HG03565 (cell line): ENCODE measurements at regions not wholly inside any gene's neighbourhood (a gene's known extent, or its start where the extent isn't known, plus 50 kb on each side); places are given as distances from the start of the nearest gene placed in this dataset.

Experiments used
- ATAC-seq: cut with Tn5 transposase; IDR thresholded peaks from one replicate; pipeline ENCODE4 v1.9.1; 2021; ENCODE audit warnings: mild to moderate bottlenecking, moderate library complexity; ENCODE audit not compliant: unreplicated experiment

DNA sequence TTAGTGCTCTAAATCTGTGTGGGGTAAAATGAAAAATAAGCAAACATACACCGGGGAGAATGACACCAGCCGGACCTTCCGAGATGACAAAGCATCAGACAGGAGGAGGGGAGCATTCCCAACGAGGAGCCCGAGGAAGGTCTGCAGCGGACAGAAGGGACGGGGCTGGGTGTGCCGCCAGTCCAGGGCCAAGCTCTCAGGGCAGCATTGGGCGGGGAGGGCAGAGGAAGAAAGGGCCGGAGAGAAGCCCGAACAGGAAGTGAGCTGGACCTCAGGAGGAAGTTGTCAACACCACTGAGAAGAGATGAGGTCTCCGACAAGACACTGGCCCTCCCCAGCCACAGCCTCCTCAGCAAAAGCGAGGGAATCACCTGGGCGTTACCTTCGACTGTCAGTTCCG, 182.6 kb upstream of the RNF32 start:
- no peak for ATAC-seq

DNA sequence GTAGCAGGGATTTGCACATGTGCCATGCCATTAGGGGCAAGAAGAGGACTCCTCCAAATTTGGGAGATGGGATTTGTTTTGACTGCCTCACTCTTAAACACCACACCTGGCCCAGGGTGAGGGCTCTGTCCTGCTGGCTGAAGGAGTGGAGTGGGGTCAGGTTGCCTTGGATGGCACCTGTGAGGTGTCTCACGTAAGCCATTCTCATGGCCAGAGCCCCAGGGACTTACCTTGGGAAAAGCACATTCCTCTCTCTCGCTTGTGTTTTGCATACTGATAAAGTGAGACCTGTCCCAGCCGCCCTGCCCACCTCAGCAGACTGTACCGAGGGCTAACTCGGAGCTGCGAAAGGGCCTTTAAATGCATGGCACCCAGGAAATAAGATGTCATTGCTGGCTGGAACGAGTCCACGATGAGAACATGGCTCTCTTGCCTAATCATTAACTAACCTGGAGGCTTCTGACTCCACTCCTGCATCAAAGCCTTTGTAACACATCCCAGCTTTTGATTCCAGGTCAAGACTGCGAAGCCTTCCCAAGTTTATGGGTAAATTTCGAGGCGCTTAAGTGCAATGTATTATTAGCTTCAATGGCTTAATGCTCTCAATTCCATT, 184.0 kb upstream of the RNF32 start:
- no peak for ATAC-seq

DNA sequence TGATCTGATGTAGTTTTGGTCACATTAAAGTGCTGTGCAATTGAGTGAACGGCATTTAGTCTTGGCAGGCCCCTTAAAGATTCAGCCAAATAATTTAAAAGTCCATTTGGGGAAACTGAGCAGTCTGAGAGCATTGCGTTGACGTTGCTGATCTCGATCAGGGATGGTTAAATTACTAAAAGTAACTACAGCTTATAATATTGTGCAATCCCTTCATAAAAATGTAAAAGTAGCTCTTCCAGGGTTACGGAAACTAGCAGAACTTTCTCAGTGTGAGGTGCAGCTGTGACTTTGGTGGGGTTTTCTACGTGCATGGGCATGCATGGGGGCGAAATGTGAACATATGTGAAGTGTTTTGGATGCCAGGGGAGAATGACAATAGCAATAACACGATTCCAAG, 184.5 kb upstream of the RNF32 start:
- no peak for ATAC-seq

GRCh38 chr7:156450473-156450872, 190.1 kb upstream of the RNF32 start:
- no peak for ATAC-seq

DNA sequence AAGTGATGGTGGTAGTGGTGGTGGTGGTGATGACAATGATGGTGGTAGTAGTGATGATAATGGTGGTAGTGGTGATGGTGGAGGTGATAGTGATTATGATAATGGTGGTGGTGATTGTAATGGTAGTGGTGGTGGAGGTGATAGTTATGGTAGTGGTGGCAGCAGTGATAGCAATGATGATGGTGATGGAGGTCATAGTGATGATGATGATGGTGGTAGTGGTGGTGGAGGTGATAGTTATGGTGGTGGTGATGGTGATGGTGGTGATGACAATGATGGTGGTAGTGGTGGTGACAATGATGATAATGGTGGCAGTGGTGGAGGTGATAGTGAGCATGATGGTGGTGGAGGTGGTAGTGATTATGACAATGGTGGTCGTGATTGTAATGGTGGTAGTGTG, 191.7 kb upstream of the RNF32 start:
- ATAC-seq, result no peak

DNA sequence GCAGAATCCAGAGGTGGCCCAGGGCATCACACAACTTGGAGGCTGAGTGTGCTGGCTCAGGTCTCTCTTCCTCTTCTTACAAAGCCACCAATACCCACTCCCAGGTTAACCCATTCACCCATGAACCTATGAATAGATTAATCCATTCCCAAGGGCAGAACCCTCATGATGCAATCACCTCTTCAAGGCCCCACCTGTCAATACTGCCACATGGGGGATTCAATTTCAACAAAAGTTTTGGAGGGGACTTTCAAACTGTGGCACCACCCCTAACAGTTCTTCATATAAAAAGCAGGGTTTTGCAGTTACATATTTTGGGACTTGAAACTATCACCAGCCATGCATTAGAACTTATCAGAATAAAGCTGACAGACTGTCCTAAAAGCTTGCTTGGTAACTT, 193.6 kb upstream of the RNF32 start:
- no peak for ATAC-seq

DNA sequence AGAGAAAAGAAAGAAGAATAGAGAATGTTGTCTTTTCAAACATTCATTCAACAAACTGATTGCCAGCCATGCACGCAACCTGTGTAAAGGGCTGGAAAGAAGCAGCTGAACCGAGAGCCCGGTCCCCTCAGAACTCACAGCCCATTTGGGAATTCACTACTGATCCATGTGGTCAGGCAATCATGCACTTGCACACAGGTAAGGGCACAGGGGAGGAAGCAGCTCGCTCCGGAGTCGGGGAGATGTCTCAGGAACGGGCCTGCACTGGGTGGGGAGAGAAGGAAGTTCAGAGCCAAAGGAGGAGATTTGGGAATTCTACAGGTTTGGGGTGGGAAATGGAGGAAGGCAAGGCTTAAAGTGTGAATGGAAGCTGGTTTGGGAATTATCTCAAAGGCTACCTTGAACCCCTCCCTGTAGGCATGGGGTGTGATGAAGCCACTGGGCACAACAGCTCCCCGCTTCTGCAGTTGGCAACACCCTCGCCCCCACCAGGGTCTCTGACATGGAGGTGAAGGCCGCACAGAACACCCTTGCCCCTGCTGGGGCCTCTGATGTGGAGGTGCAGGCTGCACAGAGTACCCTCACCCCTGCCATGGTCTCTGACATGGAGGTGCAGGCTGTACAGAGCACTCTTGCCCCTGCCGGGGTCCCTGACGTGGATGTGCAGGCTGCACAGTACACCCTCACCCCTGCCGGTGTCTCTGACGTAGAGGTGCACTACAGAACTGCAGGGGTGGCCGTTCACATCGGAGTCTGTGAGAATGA, 194.4 kb upstream of the RNF32 start:
- no peak for ATAC-seq

DNA sequence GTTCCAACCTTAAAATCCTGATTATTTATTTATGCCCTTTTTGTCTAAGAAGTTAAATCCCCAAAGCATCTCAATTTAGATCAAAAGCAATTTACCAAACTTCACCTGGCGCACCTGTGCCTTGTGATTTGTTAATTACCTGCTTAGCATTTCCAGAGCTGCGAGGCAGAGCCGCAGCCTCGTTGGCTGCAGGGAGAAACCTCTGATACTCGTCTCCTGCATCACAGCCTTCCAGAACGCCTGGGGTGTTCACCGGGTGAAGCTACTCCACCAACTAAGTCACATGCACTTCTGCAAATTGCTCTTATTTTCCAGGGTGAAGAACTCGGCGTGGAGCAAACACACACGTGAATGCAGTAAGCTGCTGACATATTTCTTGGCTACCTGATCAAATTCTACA, 198.1 kb upstream of the RNF32 start:
- no peak for ATAC-seq

DNA sequence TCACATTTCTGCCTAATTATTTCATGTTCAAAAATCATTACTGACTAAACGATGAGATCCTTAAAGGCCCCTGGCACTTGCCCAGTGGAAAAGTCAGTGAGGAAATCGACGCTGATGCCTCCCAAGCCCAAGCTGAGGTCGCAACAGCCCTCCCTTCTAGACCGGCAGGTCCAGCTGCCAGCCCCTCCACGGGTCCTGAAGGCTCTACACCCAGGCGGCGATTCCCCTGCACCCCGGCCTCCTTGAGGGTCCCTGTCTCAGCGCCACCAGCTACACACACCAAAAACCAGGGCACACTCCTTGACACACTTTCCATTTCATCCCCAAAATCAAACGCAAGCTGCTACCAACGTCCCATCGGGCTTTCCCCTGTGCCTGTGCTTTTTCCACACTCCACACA, 200.1 kb upstream of the RNF32 start:
- no peak for ATAC-seq

GRCh38 chr7:156438011-156438410, 202.6 kb upstream of the RNF32 start:
- ATAC-seq, result no peak

DNA sequence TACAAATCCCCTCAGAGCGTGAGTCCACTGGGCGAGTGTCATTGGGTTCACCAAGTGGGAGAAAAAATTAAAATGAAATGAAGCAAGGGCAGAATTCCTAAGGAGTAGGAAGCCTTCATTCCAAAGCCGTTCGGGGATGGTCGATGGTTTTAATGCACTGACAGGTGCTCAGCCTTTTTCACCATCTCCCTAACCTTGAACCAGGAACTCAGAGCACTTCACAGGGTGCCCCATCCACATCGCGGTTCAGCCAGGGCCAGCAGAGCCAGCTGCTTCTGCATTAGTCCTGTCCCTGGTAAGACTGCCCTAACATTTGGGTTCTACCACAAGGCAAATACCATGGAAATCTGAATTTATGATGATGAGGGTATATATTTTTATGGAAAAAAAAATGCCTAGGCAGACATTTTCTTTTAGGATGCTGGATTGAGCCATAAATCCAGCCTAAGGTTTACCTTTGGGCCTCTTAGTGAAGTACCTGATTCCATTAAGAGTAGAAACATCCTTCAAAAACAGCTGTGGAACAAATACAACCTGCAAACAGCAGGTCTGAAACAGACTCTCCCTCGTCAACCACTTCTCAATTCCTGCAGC, 203.5 kb upstream of the RNF32 start:
- no peak for ATAC-seq

DNA sequence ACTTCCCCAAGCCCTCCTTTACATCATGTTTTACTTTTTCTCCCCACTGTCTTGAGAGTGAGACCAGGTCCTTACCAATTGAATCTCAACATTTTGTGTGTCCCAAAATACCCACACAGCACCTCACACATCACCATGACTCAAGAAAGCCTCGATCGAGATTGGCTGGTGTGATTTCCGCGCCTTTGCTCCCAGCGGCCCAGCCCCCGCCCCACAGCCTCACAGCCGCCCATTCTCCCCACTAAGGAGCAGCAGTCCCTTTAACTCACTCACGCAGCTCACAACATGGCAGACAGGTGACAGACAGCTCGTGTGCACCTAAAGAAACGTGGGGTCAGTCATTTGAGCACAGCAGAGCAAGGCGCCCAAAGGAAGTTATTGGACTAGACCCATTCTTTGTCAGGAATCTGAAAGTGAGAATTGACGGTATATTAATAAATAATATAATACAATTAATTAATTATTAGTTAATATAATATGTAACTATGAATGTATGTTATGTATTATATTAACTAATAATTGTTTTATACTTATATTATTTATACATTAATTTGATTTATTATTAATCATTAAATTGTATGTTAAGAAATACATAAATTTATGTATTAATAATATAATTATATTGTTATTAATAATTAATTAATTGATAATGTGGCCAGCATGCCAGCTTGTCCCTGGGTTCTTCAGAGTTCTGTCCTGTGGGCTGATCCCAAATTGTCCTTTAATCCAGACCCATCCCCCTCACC, 204.9 kb upstream of the RNF32 start:
- ATAC-seq, result no peak

DNA sequence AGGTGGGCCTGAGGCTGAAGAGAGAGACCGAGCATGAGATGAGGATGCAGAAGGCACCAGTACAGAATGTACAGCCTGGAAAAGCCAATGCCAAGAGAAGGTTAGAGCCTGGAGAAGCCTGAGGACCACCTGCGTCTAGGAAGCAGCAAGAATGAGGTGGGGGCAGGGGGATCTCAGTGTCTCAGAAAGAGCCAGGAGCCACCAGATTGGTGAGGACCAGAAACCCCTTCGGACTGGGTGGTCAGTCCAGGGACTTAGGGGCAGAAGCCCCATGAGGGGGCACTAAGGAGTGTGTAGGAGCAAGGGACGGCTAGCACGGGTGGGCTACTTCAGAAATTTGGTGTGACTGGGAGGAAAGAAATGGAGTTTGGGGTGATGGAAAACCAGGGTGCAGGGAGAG, 205.9 kb upstream of the RNF32 start:
- ATAC-seq, result no peak

GRCh38 chr7:156432018-156432417, 208.6 kb upstream of the RNF32 start:
- ATAC-seq, result no peak

- ATAC-seq, result no peak
These were observed 210.5 kb upstream of the RNF32 start for GRCh38 chr7:156430109-156430508.

- ATAC-seq, result no peak
These were observed 211.1 kb upstream of the RNF32 start for GRCh38 chr7:156429514-156429913.

- ATAC-seq, result no peak
These were observed 216.7 kb upstream of the RNF32 start for GRCh38 chr7:156423876-156424275.

DNA sequence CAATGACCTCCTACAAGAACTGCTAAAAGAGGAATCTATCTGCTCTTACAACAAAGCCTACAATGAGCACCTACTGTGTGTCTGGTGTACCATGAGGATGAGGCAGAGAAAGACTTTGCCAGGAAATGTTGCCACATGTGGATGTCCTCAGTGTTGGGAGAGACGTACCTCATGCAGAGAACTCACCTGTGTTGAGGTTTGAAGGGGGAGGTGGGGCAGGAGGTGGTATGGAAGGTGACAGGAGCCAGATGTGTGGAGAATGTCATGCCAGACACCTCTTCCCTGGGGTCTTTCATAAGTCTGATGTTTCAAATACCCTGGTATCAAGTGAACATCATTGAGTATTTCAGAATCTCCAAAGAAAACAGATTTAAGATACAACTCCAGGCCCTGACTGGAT, 220.1 kb upstream of the RNF32 start:
- no peak for ATAC-seq

DNA sequence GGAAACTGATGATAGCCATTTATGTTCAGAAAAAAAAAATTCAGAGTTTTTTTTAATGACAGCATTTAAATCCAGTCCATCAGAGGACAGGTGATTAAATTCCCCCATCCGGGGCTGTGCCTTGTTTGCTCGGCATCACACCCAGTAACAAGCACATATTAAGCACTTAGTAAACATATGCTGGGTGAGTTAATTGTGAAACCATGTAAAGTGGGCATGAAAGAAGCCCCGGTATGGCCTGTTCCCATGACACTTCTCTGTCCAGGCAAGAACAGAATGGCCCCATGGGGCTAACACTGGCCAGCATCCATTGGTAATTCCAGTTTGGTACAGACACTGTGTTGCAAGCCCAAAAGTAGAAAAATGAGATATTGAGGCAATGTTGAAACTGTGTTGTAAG, 220.8 kb upstream of the RNF32 start:
- ATAC-seq, result no peak

DNA sequence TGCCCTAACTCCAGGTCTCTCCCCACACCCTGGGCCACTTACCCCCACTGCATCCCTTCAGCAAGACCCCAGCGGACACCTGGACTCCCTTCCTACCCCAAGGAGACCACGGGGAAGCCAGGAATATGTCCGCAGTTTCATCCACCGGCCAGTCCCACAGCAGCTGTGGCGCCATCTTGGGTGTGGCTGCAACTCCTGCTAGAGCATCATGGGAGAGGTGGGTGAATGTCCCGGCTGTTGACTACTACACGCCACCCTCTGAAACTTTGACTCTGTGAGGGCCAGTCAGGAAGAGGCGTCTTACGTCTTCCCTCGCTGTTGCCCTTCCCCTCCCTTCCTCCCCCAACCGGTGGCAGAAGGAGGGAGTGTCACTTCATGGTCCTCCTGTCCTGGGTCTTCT, 238.3 kb upstream of the RNF32 start:
- ATAC-seq, result no peak

DNA sequence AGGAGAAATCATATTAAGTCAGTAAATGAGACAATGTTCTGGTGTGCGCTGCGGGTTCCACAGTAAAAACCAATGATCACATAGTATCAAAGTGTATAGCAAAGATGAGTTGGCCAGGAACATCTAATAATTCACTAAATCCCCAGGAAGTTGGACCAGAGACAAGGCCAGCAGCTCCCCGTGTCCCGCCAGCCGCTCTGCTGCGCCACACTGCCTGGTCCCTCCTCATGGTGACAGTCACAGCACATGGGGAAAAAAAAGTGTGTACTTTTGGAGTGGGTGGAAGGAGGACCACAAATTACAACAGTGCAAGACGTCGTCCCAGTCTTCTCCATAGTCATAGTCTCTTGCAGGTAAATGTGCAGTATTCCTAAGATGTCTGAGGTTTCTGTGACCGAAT, 239.0 kb upstream of the RNF32 start:
- no peak for ATAC-seq

DNA sequence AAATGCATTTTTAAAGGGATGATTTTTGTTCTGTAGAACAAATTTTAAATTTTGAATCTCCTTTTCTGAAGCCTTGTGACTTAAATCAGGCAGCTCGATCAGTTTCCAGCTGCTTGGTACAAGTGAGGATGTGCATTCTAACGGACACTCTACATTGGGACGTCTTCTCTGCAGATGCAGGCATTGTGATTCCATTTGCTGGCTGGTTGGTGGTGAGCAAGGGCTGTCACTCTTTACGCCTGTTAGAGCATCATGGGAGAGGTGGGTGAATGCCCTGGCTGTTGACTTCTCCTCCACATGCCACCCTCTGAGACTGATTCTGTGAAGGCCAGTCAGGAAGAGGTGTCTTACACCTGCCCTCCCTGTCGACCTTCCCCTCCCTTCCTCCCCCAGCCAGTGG, 240.5 kb upstream of the RNF32 start:
- ATAC-seq, result no peak
